NCI-H2227 treated with DMSO at 0.1 percent for 48 hours (cell line): ENCODE measurements at regions not wholly inside any gene's neighbourhood (a gene's known extent, or its start where the extent isn't known, plus 50 kb on each side); places are given as distances from the start of the nearest gene placed in this dataset.

ENCODE experiments used
- DNase-seq: peaks from one replicate; lab custom pipeline; 2025; lab: John Stamatoyannopoulos, UW

DNA sequence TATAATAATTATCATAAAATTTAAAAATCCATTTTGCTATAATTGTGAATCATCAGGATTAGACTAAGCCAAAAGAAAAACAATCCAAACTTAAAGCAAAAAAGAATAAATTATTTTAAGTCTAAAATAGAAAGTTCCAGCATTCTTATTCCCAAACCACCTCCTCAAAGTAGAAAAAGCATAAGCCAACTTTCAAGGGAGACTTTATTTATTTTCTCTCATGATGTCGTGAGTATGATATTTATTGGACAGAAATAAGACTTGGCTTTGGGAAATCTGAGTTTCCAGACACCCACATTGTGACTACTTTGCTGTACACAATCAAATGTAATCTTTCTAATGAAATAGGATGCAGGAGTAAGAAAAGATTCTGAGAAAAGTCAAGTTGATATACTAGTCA is 372.1 kb downstream of the MTRR start:
- no peak for DNase-seq

DNA sequence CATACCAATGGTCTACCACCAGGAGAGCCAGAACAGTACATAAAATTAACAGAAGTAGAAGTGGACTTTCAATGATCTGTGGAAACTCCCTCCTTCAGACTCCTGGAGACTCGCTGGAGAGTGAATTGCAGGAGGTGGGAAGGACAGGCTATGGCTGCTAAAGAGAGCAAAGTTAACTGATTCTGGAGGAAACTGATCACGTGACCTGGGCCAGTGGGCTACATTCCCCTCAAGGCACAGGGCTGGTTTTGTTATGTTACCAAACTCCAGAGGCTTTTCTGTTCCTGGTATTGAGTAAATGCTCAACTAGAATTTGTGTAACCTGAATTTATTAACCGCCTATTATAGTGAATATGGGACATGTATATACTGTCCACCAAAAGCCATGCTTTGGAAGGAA is 372.6 kb downstream of the MTRR start:
- DNase-seq = no peak

DNA sequence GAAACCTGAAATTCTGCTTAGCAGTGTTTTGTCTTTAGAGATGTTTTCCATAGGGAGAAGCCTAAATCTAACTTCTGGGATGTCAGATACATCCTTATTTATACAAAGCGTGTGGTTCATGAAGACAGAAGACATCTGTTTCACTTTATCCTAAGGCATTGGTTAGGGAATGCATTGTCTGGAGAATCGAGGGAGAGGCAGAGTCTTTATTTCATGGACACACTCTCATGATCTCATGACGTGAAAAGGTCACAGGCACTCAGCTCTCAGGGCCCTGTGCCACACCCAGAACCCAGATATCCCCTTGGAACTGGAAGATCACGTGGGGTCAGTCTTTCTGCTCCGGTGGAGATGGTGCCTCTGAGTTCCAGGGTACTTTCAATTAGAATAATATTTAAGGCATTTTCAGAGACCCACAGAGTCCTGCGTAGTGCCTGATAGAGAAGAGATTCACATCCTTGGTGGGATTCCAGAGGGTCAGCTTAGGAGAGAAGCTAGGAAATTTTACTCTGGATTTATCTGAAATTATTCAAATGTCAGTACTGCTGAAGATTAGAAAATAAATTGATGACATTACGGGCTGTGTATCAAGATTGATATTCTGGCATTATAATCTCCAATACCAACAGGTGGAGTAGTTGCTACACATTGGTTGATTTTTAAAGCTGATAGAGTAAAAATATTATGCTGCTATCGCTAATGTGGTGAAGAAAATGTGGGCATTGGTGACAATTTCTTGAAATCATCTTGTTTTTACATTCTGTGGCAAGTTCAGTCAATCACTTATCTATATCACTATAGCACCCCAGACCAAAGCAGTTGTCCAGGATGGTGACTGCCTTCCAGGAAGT is 378.3 kb downstream of the MTRR start:
- no peak for DNase-seq

DNA sequence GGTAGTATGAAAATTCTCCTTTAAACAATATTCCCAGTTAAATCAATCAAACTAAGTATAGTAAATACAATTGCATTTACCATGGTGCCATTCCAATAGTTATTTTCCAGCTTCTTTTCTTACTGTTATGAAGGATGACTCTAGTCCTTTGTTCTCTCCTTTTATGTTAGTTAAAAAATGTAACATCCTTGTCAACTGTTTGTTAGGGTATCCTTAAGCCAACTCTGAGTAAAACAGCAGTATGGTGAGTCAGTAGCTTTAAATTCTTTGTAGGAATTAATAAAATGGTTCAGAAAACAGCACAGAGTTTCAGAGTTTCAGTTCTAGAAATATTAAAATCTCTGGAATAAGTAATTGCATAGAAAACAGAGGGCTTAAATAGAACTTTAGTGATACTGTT is 384.4 kb downstream of the MTRR start:
- DNase-seq = no peak

DNA sequence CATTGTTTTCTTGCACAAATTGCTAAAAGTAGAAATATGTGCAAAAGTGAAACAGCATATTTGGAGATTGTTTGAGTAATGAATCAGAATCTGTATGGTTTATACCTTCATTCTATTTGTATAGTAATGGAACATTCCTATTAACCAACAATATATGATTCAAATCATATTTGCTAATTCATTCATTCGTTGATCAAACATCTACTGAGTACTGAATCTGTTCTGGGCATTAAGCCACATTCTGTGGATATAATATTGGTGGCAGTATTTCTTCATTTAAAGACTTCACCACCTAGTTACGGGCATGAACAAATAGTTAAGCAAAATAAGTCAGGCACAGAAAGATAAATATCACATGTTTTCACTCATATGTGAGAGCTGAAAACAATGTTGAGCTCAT is 385.7 kb downstream of the MTRR start:
- DNase-seq = no peak

DNA sequence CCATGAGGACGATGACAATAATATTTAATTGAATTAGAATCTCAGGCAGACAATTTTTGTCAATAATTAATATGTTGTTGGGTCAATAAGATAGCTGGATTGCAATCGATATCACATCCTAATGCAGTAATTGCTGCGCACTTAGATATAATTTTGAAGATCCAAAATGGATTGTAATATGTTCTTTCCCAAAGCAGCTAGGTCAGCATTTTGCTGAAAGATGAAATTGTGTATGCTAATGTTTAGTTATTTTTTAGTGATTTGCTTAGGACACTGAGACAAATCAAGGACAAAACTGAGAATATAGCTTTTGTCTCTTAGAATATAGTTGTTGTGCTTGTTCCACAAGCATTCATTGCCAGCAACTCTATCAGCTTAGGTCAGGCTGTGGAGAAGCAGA is 389.9 kb downstream of the MTRR start:
- DNase-seq = no peak

DNA sequence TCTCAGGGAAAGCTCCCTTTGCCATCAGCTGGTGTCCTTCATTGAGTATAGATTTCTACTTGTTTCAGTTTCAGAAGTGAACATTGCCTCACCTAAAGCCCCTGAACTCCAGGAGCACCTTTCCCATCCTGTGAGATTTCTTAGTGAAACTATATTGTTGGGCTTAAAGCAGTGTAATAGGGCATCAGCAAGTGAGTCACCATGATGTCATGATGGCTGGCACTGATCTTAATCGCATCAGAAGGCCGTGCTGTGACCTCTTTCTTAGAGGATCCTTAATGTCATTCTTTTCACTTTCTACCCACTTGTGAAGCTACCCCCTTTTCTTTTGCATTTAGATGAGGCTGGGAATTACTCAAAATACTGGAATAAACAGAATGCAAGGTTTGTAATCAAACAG is 401.3 kb downstream of the MTRR start:
- DNase-seq = no peak

DNA sequence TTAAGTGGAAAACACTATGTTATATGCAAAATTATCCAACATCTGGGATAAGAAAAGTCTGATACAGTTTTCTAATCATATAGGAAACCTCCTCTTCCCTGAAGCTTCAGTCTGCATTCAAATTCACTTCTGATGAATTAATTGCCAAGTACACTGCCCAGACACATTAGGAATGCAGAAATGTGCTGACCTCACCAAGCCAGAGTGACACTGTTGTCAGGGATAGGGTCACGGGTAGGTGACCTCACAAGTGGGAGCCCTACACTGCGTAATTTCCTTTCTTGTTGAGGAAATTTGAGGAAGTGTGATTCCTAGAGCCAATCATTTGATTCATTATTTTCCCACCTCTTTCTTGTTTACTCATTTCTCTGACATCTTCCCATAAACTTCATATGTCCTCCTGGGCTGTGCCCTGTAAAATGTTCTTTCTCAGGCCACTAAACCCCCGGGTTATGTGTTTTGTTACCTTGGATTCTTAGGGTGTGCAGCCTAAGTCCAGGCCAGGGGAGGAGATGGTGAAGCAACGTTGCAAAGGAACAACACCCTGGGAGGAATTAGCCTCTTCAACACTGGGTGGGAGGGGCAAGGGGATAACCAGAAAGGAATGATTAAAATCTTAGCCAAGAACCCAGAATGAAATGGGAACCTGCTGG is 411.9 kb downstream of the MTRR start:
- no peak for DNase-seq

DNA sequence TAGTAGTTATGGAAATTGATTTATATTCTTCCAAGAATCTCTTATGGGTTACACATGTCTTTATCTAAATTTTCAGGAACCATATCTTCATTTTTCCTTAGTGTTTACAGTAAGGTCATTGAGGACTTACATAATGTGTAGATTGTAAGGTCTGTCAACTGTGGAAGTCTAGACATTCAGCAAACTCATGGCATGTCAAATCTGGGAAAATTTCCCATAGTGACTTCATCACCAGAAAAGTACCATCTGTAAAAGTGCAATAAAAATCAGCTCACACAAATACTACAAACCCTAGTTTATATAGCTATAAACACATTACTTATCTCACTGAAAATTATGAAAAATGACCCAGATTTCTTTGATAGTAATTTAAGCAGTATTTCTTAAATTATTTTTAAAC is 419.4 kb downstream of the MTRR start:
- no peak for DNase-seq

DNA sequence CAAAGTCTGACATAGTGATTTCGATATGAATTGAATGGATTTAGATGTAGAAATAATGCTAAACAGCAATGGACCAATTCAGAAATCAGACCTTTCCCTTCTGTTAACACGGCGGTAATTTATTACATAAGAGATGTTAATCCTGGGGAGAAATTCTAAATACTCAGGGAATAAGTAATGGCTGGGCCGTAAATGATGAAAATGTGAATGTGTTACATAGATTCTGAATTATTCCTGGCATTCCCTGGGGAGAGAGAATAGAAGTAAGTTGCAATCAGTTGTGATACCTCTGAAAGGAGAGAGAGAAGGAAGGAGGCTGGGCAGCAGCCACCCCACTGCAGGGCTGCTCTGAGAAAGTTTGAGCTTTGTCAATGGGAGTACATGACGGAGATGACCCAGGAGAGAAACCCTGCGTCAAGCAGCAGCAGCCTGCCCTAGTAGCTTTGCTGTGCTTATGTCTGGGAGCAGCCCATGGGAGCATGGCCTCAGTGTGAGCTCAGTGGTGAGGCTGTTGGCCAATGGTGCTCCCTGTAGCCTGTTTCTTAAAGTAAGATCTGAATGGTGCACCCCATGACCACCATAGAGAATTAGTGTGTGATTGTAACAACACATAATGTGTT is 420.1 kb downstream of the MTRR start:
- no peak for DNase-seq

DNA sequence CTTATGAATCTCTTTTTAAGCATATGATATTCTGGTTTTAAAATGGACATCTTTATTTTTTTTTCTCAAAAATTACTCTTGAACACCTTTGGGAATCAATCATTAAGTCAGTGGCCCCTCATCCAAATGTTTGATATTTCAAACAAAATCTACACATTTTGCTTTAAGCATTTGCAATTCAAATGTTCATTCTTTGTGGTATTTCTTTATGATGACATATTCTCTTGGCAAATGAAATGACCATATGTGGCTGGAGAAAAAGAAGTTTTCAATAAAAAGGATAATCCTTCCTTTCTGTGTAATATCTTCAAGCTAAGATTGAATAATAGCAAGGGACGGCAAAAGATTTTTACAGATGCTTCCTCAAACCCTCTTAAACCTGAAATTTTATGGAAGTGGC is 420.8 kb downstream of the MTRR start:
- no peak for DNase-seq

DNA sequence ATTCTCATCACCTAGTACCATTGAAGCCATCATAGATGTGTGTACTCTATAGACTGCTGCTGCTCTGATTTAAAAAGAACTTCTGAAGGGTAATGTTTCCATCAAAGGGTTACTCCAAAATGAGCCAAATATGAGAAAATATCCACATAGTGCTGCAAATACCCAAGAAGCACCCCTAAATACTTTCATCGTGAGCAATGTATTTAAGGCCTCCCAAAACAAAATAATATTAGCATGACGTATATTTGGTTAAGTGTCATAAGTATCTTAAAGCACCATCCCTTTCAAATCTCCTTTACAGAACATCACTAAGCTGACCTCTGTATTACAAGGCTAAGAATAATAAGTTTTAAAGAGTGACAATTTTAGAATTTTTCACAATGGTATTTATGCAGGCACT is 421.8 kb downstream of the MTRR start:
- DNase-seq = no peak

DNA sequence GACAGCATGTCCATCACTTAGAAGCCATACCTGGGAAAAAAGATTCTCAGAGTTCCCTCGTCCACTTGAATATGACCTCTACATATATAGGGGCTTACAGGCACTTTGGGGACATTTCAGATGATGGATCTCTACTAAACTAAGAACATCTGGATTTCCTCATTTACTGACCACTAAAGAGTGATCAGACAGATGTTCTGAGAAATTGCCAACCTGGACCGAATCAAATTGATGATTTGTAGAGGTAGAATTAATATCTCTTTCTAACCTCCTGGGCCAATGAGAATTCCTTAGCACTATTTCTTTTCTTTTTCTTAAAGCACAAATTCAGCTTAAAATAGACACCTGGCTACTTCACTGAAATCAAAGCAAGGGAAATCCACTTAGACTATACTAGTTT is 422.7 kb downstream of the MTRR start:
- no peak for DNase-seq

DNA sequence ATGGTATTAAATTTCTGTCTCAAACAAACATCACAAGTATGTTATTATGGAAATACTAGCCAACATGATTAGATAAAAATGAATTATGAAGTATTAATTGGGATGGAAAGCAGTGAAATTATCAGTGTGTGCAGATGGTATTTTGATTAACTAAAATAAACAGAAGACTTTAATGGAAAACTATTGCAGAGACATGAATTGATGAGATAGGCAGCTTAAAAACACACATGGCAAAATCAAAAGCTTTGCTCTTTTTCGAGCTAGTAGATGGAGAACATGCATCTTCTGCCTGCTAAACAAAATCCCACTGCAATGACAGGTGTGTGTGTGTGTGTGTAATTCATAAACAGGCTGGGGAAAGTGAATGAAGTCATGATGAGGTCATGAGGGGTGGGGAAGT is 426.2 kb downstream of the MTRR start:
- DNase-seq = no peak

DNA sequence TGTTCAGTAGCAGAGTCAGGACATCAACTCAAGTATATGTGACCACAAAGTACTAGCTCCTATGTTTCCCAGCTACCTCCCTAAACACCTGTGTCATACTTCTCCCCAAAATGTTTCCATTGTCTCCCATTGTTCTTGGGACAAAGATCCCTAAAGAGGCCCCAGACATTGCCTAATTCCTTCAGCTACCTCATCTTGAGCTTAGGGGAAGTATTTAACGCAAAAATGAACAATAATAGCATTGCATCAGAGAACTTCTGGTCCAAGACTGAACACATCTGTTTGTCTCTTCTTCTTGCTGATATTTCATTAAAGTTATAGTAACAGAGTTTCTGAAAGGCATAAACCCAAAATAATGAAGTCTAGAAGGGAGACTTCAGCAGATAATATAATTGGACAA is 430.8 kb downstream of the MTRR start:
- DNase-seq = no peak

DNA sequence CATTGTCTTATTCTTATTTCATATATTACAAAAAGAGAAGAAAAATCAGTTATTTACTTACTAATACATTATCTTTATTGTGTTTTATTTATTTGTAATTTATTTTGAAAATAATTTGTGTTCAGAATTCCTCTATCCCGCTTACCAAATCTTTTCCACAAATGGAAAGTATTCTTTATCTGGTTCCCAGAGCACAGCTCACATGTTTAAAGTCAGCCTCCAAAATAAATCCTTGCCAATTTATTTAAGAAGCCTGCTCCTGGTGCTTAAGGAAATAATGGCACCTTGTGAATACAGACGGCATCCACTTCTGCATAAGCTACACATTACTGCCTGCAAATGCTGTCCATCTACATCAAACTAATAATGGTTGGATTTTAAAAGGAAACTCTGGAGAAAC is 435.4 kb downstream of the MTRR start:
- no peak for DNase-seq

DNA sequence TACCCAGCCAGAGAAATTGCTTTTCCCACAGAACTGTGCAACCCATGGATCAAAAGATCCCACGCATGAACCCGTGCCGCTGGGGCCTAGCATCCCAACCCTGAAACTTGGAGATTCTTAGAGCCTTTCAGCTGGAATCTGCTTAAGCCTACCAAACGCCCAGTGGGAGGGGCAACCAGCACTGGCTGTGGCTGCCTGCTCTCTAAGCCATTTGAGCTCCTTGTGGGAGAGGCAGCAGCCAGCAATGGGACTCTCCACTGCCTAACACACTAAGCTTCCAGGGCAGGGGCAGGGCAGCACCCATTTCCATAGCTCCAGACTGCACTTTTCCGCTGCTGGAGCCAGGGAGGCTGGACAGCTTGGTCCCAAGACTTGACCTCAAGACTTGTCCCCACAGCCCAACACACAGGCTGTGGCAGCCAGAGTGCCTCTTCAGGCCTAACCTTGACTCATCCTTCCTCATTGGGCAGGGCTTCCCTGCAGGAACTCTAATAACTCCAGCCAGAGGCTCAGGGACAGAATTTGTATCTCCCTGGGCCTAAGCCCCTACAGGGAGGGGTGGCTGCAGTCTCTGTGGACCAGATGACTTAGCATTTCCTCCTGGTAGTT is 437.4 kb downstream of the MTRR start:
- no peak for DNase-seq

DNA sequence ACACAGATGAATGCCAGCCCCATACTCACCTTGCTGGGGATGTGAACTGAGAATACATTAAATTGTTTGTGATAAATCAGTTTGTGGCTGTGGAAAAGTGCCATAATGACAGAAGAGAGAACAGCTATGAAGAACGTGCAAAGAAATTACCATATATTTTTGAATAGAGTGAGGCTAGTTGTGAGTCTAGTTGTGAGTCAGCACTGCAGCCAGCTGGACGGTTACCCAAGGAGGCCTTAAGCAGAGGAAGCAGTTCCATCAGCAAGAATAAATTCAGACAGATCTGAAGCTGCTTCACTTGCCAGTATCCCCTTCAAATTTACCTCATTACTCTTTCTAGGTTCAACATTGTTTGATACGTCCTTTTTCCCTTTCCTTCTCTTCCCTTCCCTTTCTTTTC is 446.0 kb downstream of the MTRR start:
- DNase-seq = no peak

DNA sequence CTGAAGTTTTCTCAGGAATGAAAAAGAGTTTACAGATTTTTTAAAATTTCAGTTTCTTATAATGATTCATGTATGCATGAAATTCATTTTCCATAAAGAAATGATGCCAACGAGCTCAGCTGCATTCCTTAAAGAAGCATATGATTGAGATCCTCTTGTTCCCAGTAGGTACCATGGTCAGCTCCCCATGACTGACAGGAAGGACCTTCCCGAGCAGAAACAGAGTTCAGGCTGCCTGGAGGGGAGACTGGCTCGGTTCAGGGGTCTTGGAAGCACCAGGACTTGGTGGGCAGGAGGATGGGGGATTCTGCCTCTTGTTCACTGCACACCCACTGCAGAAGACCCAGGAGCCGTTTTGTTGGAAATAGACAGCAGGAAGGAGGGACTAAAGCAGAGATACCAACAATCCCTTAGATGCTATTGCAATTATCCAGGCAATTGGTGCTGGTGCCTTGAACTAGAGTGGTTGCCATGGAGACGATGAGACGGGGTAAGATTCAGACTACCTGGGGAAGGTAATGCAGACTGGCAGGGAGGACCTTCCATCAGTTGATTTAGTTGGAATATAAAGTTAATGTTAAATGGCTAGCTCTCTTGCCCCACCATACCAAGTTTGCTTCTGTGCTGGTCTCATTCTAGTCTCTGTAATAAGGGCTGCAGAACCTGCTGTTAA is 447.8 kb downstream of the MTRR start:
- no peak for DNase-seq

DNA sequence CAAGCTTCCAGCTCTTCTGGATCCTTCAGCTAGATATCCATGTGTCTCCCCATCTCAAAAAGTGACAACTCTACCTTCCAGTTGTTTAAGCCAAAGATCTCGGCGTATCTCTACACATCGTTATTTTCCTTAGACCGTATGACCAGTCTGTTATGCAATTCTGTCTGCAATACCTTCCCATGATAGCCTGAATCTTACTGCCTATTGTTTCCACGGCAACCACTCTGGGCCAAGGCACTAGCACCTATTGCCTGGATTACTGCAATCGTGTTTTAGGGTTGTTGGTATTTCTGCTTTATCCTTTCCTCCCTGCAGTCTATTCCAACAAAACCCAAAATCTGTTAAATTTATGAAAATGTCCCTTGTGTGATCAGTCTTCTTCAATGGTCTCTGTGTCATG is 448.4 kb downstream of the MTRR start:
- DNase-seq = no peak

DNA sequence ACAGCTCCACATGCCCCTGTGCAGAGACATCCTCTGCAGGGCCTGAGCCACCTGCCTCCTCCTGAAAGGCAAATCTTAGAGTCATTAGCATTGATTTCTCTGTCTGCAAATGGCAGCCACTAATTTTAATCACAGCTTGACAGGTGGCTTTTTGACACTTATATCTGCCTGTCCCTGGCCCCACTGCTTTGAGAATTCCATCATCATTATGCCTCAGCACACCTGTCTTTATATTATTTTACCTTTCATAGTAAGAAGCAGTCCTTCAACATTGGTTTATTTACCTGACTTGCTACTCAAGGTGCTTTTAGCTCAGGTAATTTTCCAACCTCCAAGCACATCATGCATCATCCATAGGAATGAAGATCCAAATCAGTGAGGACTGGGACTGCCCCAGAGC is 451.3 kb downstream of the MTRR start:
- no peak for DNase-seq

DNA sequence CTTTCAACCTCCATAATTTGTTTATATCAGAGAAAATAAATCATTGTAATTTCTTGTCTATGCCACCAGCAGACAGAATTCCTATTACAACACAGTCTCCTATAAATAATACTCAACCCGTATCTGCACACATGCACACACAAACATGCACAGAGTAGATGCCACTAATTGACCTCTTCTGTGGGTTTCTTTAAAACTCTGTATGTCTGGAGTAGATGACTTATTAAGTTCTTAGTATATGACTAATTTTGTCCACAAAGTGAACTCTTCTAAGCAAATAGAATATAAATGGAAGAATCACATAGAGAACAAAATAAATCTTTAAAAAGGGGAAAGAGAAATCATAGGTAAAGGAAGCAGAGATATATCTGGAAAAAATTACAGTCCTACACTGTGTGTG is 452.3 kb downstream of the MTRR start:
- DNase-seq = no peak
